Endothelial cell of umbilical vein (primary cell): ENCODE measurements at regions not wholly inside any gene's neighbourhood (a gene's known extent, or its start where the extent isn't known, plus 50 kb on each side); places are given as distances from the start of the nearest gene placed in this dataset.

Source experiments
- POLR2A ChIP-seq: IDR thresholded peaks from 2 replicates; pipeline ENCODE4 v1.6.1; 2012; ENCODE audit warnings: low read depth, mild to moderate bottlenecking, control low read depth, low read length
- POLR2AphosphoS5 ChIP-seq: IDR thresholded peaks from 2 replicates; pipeline ENCODE4 v1.6.1; 2012; ENCODE audit warnings: low read depth, mild to moderate bottlenecking, control low read depth, low read length, moderate library complexity; ENCODE audit not compliant: insufficient read depth
- TF ChIP-seq, protein P1 (sequence below), 2 donors: IDR thresholded peaks; 1 replicate in 1 of 2; 2 replicates in 1 of 2; pipeline ENCODE4 v1.5.1; 2011; ENCODE audit warnings: low read length in 2 of 2, mild to moderate bottlenecking in 2 of 2, moderate library complexity in 2 of 2, control low read depth in 1 of 2, inconsistent platforms in 1 of 2, low read depth in 1 of 2; ENCODE audit not compliant: insufficient read depth in 1 of 2; ENCODE audit errors: extremely low read depth in 1 of 2

DNA sequence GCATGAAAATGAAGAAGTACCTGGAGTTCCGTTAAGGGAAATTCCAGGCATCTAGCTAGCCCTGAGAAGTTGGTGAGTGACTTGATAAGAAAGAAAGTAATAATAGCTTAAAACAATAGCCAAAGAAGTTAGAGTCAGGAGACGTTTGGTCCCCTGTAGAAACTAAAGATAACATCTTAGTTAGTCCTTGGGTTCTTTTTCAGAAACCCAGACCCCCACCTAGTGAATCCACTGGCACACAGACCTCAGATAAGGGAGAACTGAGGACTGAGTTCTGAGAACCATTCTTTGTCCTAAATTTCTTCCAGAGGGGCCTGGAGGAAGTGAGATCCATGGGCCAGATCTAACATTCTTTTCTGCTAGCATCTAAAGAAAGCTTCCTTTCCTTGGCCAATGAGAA lies 335.4 kb downstream of the SLC4A3 start:
- TF ChIP-seq, protein P1, sequence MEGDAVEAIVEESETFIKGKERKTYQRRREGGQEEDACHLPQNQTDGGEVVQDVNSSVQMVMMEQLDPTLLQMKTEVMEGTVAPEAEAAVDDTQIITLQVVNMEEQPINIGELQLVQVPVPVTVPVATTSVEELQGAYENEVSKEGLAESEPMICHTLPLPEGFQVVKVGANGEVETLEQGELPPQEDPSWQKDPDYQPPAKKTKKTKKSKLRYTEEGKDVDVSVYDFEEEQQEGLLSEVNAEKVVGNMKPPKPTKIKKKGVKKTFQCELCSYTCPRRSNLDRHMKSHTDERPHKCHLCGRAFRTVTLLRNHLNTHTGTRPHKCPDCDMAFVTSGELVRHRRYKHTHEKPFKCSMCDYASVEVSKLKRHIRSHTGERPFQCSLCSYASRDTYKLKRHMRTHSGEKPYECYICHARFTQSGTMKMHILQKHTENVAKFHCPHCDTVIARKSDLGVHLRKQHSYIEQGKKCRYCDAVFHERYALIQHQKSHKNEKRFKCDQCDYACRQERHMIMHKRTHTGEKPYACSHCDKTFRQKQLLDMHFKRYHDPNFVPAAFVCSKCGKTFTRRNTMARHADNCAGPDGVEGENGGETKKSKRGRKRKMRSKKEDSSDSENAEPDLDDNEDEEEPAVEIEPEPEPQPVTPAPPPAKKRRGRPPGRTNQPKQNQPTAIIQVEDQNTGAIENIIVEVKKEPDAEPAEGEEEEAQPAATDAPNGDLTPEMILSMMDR (IDR thresholded peaks at IDR 0.05; ENCODE audit: extremely low read depth in 1 of 2, insufficient read depth in 1 of 2, low read depth in 1 of 2, low read length in 2 of 2), result no peak
- TF ChIP-seq POLR2AphosphoS5, result no peak
- TF ChIP-seq POLR2A, result no peak
